ENCODE measurements at regions not wholly inside any gene's neighbourhood (a gene's known extent, or its start where the extent isn't known, plus 50 kb on each side); places are given as distances from the start of the nearest gene placed in this dataset.

DNA sequence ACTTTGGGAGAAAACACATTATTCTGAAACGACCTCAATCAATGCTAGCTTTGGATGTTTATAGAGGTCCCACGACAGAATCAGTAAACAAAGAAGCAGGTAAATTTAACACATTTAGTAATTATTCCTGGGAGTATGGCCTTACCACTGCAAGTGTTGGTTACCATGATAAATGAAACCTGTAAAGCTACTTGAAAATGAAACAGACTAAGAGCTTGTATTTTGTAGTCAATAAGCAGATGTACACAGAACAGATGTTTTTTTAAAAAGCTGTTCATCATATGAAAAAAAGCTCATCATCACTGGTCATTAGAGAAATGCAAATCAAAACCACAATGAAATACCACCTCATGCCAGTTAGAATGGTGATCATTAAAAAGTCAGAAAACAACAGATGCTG lies 295.3 kb upstream of the XYLT1 start:
- no peaks in the 10 kb centered on the region for H3K27me3 ChIP-seq (ENCODE audit: control insufficient read depth in 1 of 2, insufficient read depth in 2 of 2, low read length in 2 of 2)
- CTCF ChIA-PET (ENCODE audit: low intra/inter-chr PET ratio, low total read pairs) = no interaction called here
- no peak overlapping the region for H3K9ac ChIP-seq (ENCODE audit: insufficient read depth, low read depth, low read length)
- no peak for DNase-seq (ENCODE audit: low spot score)
- ATAC-seq = no peak
- no peak overlapping the region for H3K4me3 ChIP-seq (replicated peaks in 1 of 3; ENCODE audit: insufficient read depth in 1 of 3, low read depth in 2 of 3, low read length in 3 of 3)
- no peak overlapping the region for H2AFZ ChIP-seq (ENCODE audit: low read length)
- TF ChIP-seq ZNF33A (CRISPR knock-in tag; IDR thresholded peaks at IDR 0.05; ENCODE audit: borderline replicate concordance) (no peak), ZNF17 (CRISPR knock-in tag; IDR thresholded peaks at IDR 0.05) (no peak), TEAD2 (CRISPR knock-in tag; IDR thresholded peaks at IDR 0.05) (no peak), PBX3 (CRISPR knock-in tag; IDR thresholded peaks at IDR 0.05; ENCODE audit: borderline replicate concordance) (no peak), NFE2L1 (CRISPR knock-in tag; IDR thresholded peaks at IDR 0.05; ENCODE audit: borderline replicate concordance) (no peak), SPEN (CRISPR knock-in tag; IDR thresholded peaks at IDR 0.05; ENCODE audit: low read depth) (no peak)
- TF ChIP-seq, protein P1, sequence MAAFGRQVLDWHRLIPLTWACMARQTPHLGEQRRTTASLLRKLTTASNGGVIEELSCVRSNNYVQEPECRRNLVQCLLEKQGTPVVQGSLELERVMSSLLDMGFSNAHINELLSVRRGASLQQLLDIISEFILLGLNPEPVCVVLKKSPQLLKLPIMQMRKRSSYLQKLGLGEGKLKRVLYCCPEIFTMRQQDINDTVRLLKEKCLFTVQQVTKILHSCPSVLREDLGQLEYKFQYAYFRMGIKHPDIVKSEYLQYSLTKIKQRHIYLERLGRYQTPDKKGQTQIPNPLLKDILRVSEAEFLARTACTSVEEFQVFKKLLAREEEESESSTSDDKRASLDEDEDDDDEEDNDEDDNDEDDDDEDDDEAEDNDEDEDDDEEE (CRISPR knock-in tag; IDR thresholded peaks at IDR 0.05) = no peak
- TF ChIP-seq, protein P2, sequence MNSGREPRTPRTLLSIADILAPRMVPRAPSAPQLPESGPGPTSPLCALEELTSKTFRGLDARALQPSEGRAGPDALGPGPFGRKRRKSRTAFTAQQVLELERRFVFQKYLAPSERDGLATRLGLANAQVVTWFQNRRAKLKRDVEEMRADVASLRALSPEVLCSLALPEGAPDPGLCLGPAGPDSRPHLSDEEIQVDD (CRISPR knock-in tag; IDR thresholded peaks at IDR 0.05; ENCODE audit: borderline replicate concordance) = no peak
- TF ChIP-seq, protein P3, sequence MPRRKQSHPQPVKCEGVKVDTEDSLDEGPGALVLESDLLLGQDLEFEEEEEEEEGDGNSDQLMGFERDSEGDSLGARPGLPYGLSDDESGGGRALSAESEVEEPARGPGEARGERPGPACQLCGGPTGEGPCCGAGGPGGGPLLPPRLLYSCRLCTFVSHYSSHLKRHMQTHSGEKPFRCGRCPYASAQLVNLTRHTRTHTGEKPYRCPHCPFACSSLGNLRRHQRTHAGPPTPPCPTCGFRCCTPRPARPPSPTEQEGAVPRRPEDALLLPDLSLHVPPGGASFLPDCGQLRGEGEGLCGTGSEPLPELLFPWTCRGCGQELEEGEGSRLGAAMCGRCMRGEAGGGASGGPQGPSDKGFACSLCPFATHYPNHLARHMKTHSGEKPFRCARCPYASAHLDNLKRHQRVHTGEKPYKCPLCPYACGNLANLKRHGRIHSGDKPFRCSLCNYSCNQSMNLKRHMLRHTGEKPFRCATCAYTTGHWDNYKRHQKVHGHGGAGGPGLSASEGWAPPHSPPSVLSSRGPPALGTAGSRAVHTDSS (CRISPR knock-in tag; conservative IDR thresholded peaks at IDR 0.05) = no peak
- BruUV-seq (replicated peaks) = no TSS peak
- no peaks in the 10 kb centered on the region for H3K79me2 ChIP-seq (ENCODE audit: insufficient read depth, low read length)
- in situ Hi-C loops (cut with HindIII; ENCODE audit: extremely low pct_ligation_motif_present, low pct_unique_long_range_greater_than_20kb) = no loop called here
- WGBS (ENCODE audit: low lambda C conversion rate) = 3% methylated on average over 2 of the region's 2 CpGs
- no peak overlapping the region for H3K4me2 ChIP-seq (ENCODE audit: low read depth, low read length)
- H4K20me1 ChIP-seq (ENCODE audit: insufficient read depth, low read length) = no peaks in the 10 kb centered on the region
- intact Hi-C loops (cut with micrococcal nuclease; ENCODE audit: unreplicated experiment) = no loop called here
- H3K4me1 ChIP-seq (ENCODE audit: insufficient read depth, low read length) = no peaks in the 10 kb centered on the region
- POLR2A ChIA-PET = no interaction called here
- no peak for FAIRE-seq
- no peaks in the 10 kb centered on the region for H3K9me3 ChIP-seq (ENCODE audit: low read length)
- H3K36me3 ChIP-seq (replicated peaks in 1 of 2; ENCODE audit: control insufficient read depth in 1 of 2, insufficient read depth in 2 of 2, low read length in 2 of 2) = no peaks in the 10 kb centered on the region
- H3K27ac ChIP-seq (ENCODE audit: extremely low read length, insufficient read depth, low read length) = no peak overlapping the region

All from HepG2 (cell line).